ENCODE measurements at regions not wholly inside any gene's neighbourhood (a gene's known extent, or its start where the extent isn't known, plus 50 kb on each side); places are given as distances from the start of the nearest gene placed in this dataset.

DNA sequence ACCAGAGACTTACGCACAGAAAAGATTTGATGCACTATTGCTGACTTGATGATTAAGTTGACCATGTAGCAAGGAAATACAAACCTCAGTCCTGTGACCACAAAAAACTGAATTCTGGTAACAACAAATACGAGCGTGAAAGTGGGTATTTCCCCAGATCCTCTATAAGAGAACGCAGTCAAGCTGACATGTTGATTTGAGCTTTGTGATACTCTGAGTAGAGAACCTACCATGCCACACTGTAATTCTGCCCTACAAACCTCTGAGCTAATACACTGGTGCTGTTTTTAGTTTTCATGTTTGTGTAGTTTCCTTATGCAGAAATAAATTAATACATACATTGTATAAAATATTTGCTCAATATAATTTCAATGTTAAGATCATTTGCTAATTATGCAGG, 565.6 kb upstream of the EPHA5 start:
- FAIRE-seq (no peak), DNase-seq (ENCODE audit: low read depth, low spot score) (no peak)
- H3K9me1 ChIP-seq (replicated peaks; ENCODE audit: control insufficient read depth, extremely low read depth, insufficient read depth, low read length), result no peaks in the 10 kb centered on the region
- intact Hi-C loops (cut with micrococcal nuclease) (no loop called here), dilution Hi-C loops (cut with MboI; ENCODE audit: extremely low pct_ligation_motif_present, low sequenced_read_pairs) (no loop called here)
- TF ChIP-seq JUN (IDR thresholded peaks at IDR 0.05; ENCODE audit: borderline replicate concordance, insufficient read depth, insufficient read length, low read depth) (no peak), GATA2 (IDR thresholded peaks at IDR 0.05; ENCODE audit: insufficient read depth, insufficient read length, low read depth, low read length) (no peak), POLR2A (IDR thresholded peaks at IDR 0.05; ENCODE audit: low read depth, low read length) (no peak), EZH2 (IDR thresholded peaks at IDR 0.05; ENCODE audit: borderline replicate concordance, low read depth, low read length, severe bottlenecking) (no peak), POLR2AphosphoS5 (IDR thresholded peaks at IDR 0.05; ENCODE audit: insufficient read depth, low read depth, low read length) (no peak)
- TF ChIP-seq, protein P1, sequence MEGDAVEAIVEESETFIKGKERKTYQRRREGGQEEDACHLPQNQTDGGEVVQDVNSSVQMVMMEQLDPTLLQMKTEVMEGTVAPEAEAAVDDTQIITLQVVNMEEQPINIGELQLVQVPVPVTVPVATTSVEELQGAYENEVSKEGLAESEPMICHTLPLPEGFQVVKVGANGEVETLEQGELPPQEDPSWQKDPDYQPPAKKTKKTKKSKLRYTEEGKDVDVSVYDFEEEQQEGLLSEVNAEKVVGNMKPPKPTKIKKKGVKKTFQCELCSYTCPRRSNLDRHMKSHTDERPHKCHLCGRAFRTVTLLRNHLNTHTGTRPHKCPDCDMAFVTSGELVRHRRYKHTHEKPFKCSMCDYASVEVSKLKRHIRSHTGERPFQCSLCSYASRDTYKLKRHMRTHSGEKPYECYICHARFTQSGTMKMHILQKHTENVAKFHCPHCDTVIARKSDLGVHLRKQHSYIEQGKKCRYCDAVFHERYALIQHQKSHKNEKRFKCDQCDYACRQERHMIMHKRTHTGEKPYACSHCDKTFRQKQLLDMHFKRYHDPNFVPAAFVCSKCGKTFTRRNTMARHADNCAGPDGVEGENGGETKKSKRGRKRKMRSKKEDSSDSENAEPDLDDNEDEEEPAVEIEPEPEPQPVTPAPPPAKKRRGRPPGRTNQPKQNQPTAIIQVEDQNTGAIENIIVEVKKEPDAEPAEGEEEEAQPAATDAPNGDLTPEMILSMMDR (IDR thresholded peaks at IDR 0.05; ENCODE audit: extremely low read depth in 1 of 2, insufficient read depth in 1 of 2, low read depth in 1 of 2, low read length in 2 of 2), result no peak
- TF ChIP-seq, protein P2, sequence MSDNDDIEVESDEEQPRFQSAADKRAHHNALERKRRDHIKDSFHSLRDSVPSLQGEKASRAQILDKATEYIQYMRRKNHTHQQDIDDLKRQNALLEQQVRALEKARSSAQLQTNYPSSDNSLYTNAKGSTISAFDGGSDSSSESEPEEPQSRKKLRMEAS (IDR thresholded peaks at IDR 0.05; ENCODE audit: insufficient read depth, insufficient read length), result no peak
- H3K4me1 ChIP-seq (ENCODE audit: control insufficient read depth, extremely low read depth, insufficient read depth, low read length), result no peaks in the 10 kb centered on the region
- CTCF ChIA-PET, result no interaction called here
- H3K27me3 ChIP-seq (ENCODE audit: control insufficient read depth in 2 of 2, insufficient read depth in 2 of 2, low read length in 2 of 2), result no peaks in the 10 kb centered on the region
- H3K9me3 ChIP-seq (replicated peaks; ENCODE audit: control insufficient read depth, insufficient read depth, low read length), result no peaks in the 10 kb centered on the region
- H3K36me3 ChIP-seq (ENCODE audit: control insufficient read depth in 2 of 2, extremely low read depth in 1 of 2, insufficient read depth in 2 of 2, low read length in 2 of 2), result no peaks in the 10 kb centered on the region
- no peak overlapping the region for H3K9ac ChIP-seq (replicated peaks; ENCODE audit: extremely low read depth, insufficient read depth, low read length)
- H3K27ac ChIP-seq (ENCODE audit: insufficient read depth, low read depth, low read length), result no peak overlapping the region
- no TSS peak for BruUV-seq (replicated peaks)
- H3K4me2 ChIP-seq (ENCODE audit: insufficient read depth, low read length), result no peak overlapping the region
- H2AFZ ChIP-seq (ENCODE audit: low read depth, low read length), result no peak overlapping the region
- H3K79me2 ChIP-seq (ENCODE audit: control insufficient read depth, insufficient read depth, low read length), result no peaks in the 10 kb centered on the region
- no peaks in the 10 kb centered on the region for H4K20me1 ChIP-seq (replicated peaks; ENCODE audit: control insufficient read depth, extremely low read depth, insufficient read depth, low read length)
- POLR2A ChIA-PET, result no interaction called here
- no peak overlapping the region for H3K4me3 ChIP-seq (replicated peaks in 1 of 3; ENCODE audit: insufficient read depth in 1 of 3, low read depth in 1 of 3, low read length in 3 of 3)

All from endothelial cell of umbilical vein (primary cell).